ENCODE measurements at regions not wholly inside any gene's neighbourhood (a gene's known extent, or its start where the extent isn't known, plus 50 kb on each side); places are given as distances from the start of the nearest gene placed in this dataset.

- no peak for TF ChIP-seq CTCF (IDR thresholded peaks at IDR 0.05; ENCODE audit: insufficient read depth, low read length)
- no peak for DNase-seq (ENCODE audit: low read depth)
- H3K4me3 ChIP-seq (ENCODE audit: low read depth, low read length), result no peak overlapping the region
These were observed 80.2 kb downstream of the TSPAN17 start for GRCh38 chr5:176727528-176727900.

- H3K4me3 ChIP-seq (ENCODE audit: low read depth, low read length), result no peak overlapping the region
- TF ChIP-seq CTCF (IDR thresholded peaks at IDR 0.05; ENCODE audit: insufficient read depth, low read length), result no peak
- DNase-seq (ENCODE audit: low read depth), result no peak
These were observed 80.8 kb downstream of the TSPAN17 start for GRCh38 chr5:176727983-176728675.

- no peak overlapping the region for H3K4me3 ChIP-seq (ENCODE audit: low read depth, low read length)
- no peak for DNase-seq (ENCODE audit: low read depth)
- no peak for TF ChIP-seq CTCF (IDR thresholded peaks at IDR 0.05; ENCODE audit: insufficient read depth, low read length)
These were observed 81.5 kb upstream of the UNC5A start for GRCh38 chr5:176728831-176729251.

GRCh38 chr5:176730815-176731475 is 79.4 kb upstream of the UNC5A start:
- no peak for DNase-seq (ENCODE audit: low read depth)
- TF ChIP-seq CTCF (IDR thresholded peaks at IDR 0.05; ENCODE audit: insufficient read depth, low read length), result no peak
- H3K4me3 ChIP-seq (ENCODE audit: low read depth, low read length), result no peak overlapping the region

GRCh38 chr5:176731506-176732160 is 78.7 kb upstream of the UNC5A start:
- DNase-seq (ENCODE audit: low read depth), result peak; percentile 4
- TF ChIP-seq CTCF (IDR thresholded peaks at IDR 0.05; ENCODE audit: insufficient read depth, low read length), result no peak
- H3K4me3 ChIP-seq (ENCODE audit: low read depth, low read length), result no peak overlapping the region

- no peak for DNase-seq (ENCODE audit: low read depth)
- H3K4me3 ChIP-seq (ENCODE audit: low read depth, low read length), result no peak overlapping the region
- TF ChIP-seq CTCF (IDR thresholded peaks at IDR 0.05; ENCODE audit: insufficient read depth, low read length), result no peak
These were observed 78.1 kb upstream of the UNC5A start for GRCh38 chr5:176732306-176732705.
